ENCODE measurements at regions not wholly inside any gene's neighbourhood (a gene's known extent, or its start where the extent isn't known, plus 50 kb on each side); places are given as distances from the start of the nearest gene placed in this dataset.
A peak's percentile ranks its signal among the peaks of the same experiment; 100 is the strongest.
"Not testable (repeated sequence)": the region's sequence is repeated elsewhere in the genome, so short reads cannot be mapped to it uniquely, and the experiment has no call there.

GRCh38 chr4:100034023-100034664 lies 84.1 kb upstream of the H2AZ1 start:
- DNase-seq (ENCODE audit: low read depth), result no peak

GRCh38 chr4:100026066-100026465 lies 76.0 kb upstream of the H2AZ1 start:
- no peak for DNase-seq (ENCODE audit: low read depth)

GRCh38 chr4:100023800-100024199 lies 73.7 kb upstream of the H2AZ1 start:
- DNase-seq (ENCODE audit: low read depth), result no peak

GRCh38 chr4:100022792-100023222 lies 72.7 kb upstream of the H2AZ1 start:
- DNase-seq (ENCODE audit: low read depth), result no peak

GRCh38 chr4:100019821-100020220 lies 69.7 kb upstream of the H2AZ1 start:
- DNase-seq (ENCODE audit: low read depth), result no peak

- DNase-seq (ENCODE audit: low read depth), result no peak
These were observed 67.7 kb upstream of the H2AZ1 start for GRCh38 chr4:100017637-100018310.

- DNase-seq (ENCODE audit: low read depth), result peak; percentile 50
These were observed 66.1 kb upstream of the H2AZ1 start for GRCh38 chr4:100016191-100016590.

GRCh38 chr4:100014616-100015015 lies 64.5 kb upstream of the H2AZ1 start:
- DNase-seq (ENCODE audit: low read depth), result no peak

- no peak for DNase-seq (ENCODE audit: low read depth)
These were observed 59.4 kb upstream of the H2AZ1 start for GRCh38 chr4:100009490-100009889.

GRCh38 chr4:100008048-100008447 lies 58.0 kb upstream of the H2AZ1 start:
- peak; percentile 67 for DNase-seq (ENCODE audit: low read depth)

- not testable (repeated sequence) for DNase-seq (ENCODE audit: low read depth)
These were observed 56.1 kb upstream of the H2AZ1 start for GRCh38 chr4:100006161-100006560.

Data from fibroblast of gingiva (primary cell).